Activated CD4-positive, alpha-beta T cell treated with anti-CD3 and anti-CD28 coated beads, Interleukin-2, amount 10 ng/mL, durations not matched to agents 7 days and 5 days (primary cell): ENCODE measurements at regions not wholly inside any gene's neighbourhood (a gene's known extent, or its start where the extent isn't known, plus 50 kb on each side); places are given as distances from the start of the nearest gene placed in this dataset.

Experiments used
- CTCF ChIA-PET: fragments of 350-600 bp; sonication (Branson Sonifier 250); formaldehyde crosslinking; loops from one replicate; lab custom pipeline; 2021; ENCODE audit warnings: antibody characterized with exemption; lab: Charles Lee
- POLR2A ChIA-PET: fragments of 350-600 bp; sonication (Branson Sonifier 250); formaldehyde crosslinking; loops from one replicate; lab custom pipeline; 2021; ENCODE audit warnings: antibody characterized with exemption; lab: Charles Lee
- DNase-seq: peaks from one replicate; pipeline ENCODE4 v3.0.0-alpha.2; 2020
- H3K27ac Mint-ChIP-seq: one replicate; pipeline ENCODE4 v1.8.0; 2021; ENCODE audit warnings: mild to moderate bottlenecking, moderate library complexity, mixed read lengths
- H3K27me3 Mint-ChIP-seq: one replicate; pipeline ENCODE4 v1.8.0; 2021; ENCODE audit warnings: mixed read lengths
- H3K36me3 Mint-ChIP-seq: one replicate; pipeline ENCODE4 v1.8.0; 2021; ENCODE audit warnings: low read depth, mixed read lengths
- H3K4me1 Mint-ChIP-seq: one replicate; pipeline ENCODE4 v1.8.0; 2021; ENCODE audit warnings: mixed read lengths
- H3K4me3 Mint-ChIP-seq: one replicate; pipeline ENCODE4 v1.8.0; 2021; ENCODE audit warnings: mild to moderate bottlenecking, moderate library complexity, mixed read lengths
- H3K9me3 Mint-ChIP-seq: one replicate; pipeline ENCODE4 v1.8.0; 2021; ENCODE audit warnings: mixed read lengths

GRCh38 chr14:53701108-53701875 lies 255.3 kb downstream of the BMP4 start:
- no peaks in the 10 kb centered on the region for H3K9me3 Mint-ChIP-seq
- no peak overlapping the region for H3K27ac Mint-ChIP-seq
- no peaks in the 10 kb centered on the region for H3K36me3 Mint-ChIP-seq
- DNase-seq, result no peak
- no peaks in the 10 kb centered on the region for H3K27me3 Mint-ChIP-seq
- no peaks in the 10 kb centered on the region for H3K4me1 Mint-ChIP-seq
- CTCF ChIA-PET, result no interaction called here
- POLR2A ChIA-PET, result no interaction called here
- no peak overlapping the region for H3K4me3 Mint-ChIP-seq

GRCh38 chr14:53696217-53696965 lies 260.2 kb downstream of the BMP4 start:
- no peaks in the 10 kb centered on the region for H3K4me1 Mint-ChIP-seq
- CTCF ChIA-PET, result no interaction called here
- no peak overlapping the region for H3K27ac Mint-ChIP-seq
- DNase-seq, result no peak
- POLR2A ChIA-PET, result no interaction called here
- no peak overlapping the region for H3K4me3 Mint-ChIP-seq
- no peaks in the 10 kb centered on the region for H3K36me3 Mint-ChIP-seq
- H3K9me3 Mint-ChIP-seq, result no peaks in the 10 kb centered on the region
- H3K27me3 Mint-ChIP-seq, result no peaks in the 10 kb centered on the region

- Mint-ChIP-seq H3K4me3 (no peak overlapping the region), H3K4me1 (no peaks in the 10 kb centered on the region), H3K27ac (no peak overlapping the region), H3K9me3 (no peaks in the 10 kb centered on the region), H3K27me3 (no peaks in the 10 kb centered on the region), H3K36me3 (no peaks in the 10 kb centered on the region)
- CTCF ChIA-PET, result no interaction called here
- POLR2A ChIA-PET, result no interaction called here
- no peak for DNase-seq
These were observed 260.9 kb downstream of the BMP4 start for GRCh38 chr14:53695692-53696214.

- Mint-ChIP-seq H3K9me3 (no peaks in the 10 kb centered on the region), H3K36me3 (no peaks in the 10 kb centered on the region), H3K4me3 (no peak overlapping the region), H3K27me3 (no peaks in the 10 kb centered on the region), H3K4me1 (no peaks in the 10 kb centered on the region), H3K27ac (no peak overlapping the region)
- DNase-seq, result no peak
- POLR2A ChIA-PET, result no interaction called here
- CTCF ChIA-PET, result no interaction called here
These were observed 263.7 kb downstream of the BMP4 start for GRCh38 chr14:53692885-53693284.

GRCh38 chr14:53692451-53692850 lies 264.2 kb downstream of the BMP4 start:
- no peak overlapping the region for H3K27ac Mint-ChIP-seq
- H3K4me1 Mint-ChIP-seq, result no peaks in the 10 kb centered on the region
- H3K4me3 Mint-ChIP-seq, result no peak overlapping the region
- no peak for DNase-seq
- POLR2A ChIA-PET, result no interaction called here
- H3K9me3 Mint-ChIP-seq, result no peaks in the 10 kb centered on the region
- no peaks in the 10 kb centered on the region for H3K36me3 Mint-ChIP-seq
- no peaks in the 10 kb centered on the region for H3K27me3 Mint-ChIP-seq
- CTCF ChIA-PET, result no interaction called here

GRCh38 chr14:53683229-53683628 lies 273.4 kb downstream of the BMP4 start:
- ChIA-PET POLR2A (no interaction called here), CTCF (no interaction called here)
- no peaks in the 10 kb centered on the region for H3K36me3 Mint-ChIP-seq
- H3K4me3 Mint-ChIP-seq, result no peak overlapping the region
- H3K27me3 Mint-ChIP-seq, result no peaks in the 10 kb centered on the region
- H3K27ac Mint-ChIP-seq, result no peak overlapping the region
- H3K4me1 Mint-ChIP-seq, result no peaks in the 10 kb centered on the region
- no peaks in the 10 kb centered on the region for H3K9me3 Mint-ChIP-seq
- DNase-seq, result no peak

- ChIA-PET POLR2A (no interaction called here), CTCF (no interaction called here)
- no peak overlapping the region for H3K4me3 Mint-ChIP-seq
- DNase-seq, result no peak
- no peaks in the 10 kb centered on the region for H3K4me1 Mint-ChIP-seq
- H3K27me3 Mint-ChIP-seq, result no peaks in the 10 kb centered on the region
- no peaks in the 10 kb centered on the region for H3K9me3 Mint-ChIP-seq
- H3K36me3 Mint-ChIP-seq, result no peaks in the 10 kb centered on the region
- H3K27ac Mint-ChIP-seq, result no peak overlapping the region
These were observed 284.1 kb downstream of the BMP4 start for GRCh38 chr14:53672526-53672925.

- Mint-ChIP-seq H3K4me1 (no peaks in the 10 kb centered on the region), H3K27me3 (no peaks in the 10 kb centered on the region), H3K36me3 (no peaks in the 10 kb centered on the region), H3K27ac (no peak overlapping the region), H3K9me3 (no peaks in the 10 kb centered on the region), H3K4me3 (no peak overlapping the region)
- DNase-seq, result no peak
- POLR2A ChIA-PET, result no interaction called here
- CTCF ChIA-PET, result no interaction called here
These were observed 285.9 kb downstream of the BMP4 start for GRCh38 chr14:53670701-53671100.

- DNase-seq, result no peak
- CTCF ChIA-PET, result no interaction called here
- no peaks in the 10 kb centered on the region for H3K36me3 Mint-ChIP-seq
- POLR2A ChIA-PET, result no interaction called here
- no peak overlapping the region for H3K27ac Mint-ChIP-seq
- no peaks in the 10 kb centered on the region for H3K9me3 Mint-ChIP-seq
- no peak overlapping the region for H3K4me3 Mint-ChIP-seq
- H3K4me1 Mint-ChIP-seq, result no peaks in the 10 kb centered on the region
- no peaks in the 10 kb centered on the region for H3K27me3 Mint-ChIP-seq
These were observed 287.7 kb downstream of the BMP4 start for GRCh38 chr14:53668897-53669296.

GRCh38 chr14:53663709-53664108 lies 292.9 kb downstream of the BMP4 start:
- H3K9me3 Mint-ChIP-seq, result no peaks in the 10 kb centered on the region
- CTCF ChIA-PET, result no interaction called here
- H3K36me3 Mint-ChIP-seq, result no peaks in the 10 kb centered on the region
- POLR2A ChIA-PET, result no interaction called here
- H3K27me3 Mint-ChIP-seq, result no peaks in the 10 kb centered on the region
- H3K4me3 Mint-ChIP-seq, result no peak overlapping the region
- no peak overlapping the region for H3K27ac Mint-ChIP-seq
- DNase-seq, result no peak
- no peaks in the 10 kb centered on the region for H3K4me1 Mint-ChIP-seq

- Mint-ChIP-seq H3K27me3 (no peaks in the 10 kb centered on the region), H3K36me3 (no peaks in the 10 kb centered on the region), H3K4me3 (no peak overlapping the region), H3K9me3 (no peaks in the 10 kb centered on the region), H3K4me1 (no peaks in the 10 kb centered on the region), H3K27ac (no peak overlapping the region)
- ChIA-PET CTCF (no interaction called here), POLR2A (no interaction called here)
- no peak for DNase-seq
These were observed 301.4 kb downstream of the BMP4 start for GRCh38 chr14:53655080-53655785.

GRCh38 chr14:53652068-53652467 lies 304.6 kb downstream of the BMP4 start:
- Mint-ChIP-seq H3K36me3 (no peaks in the 10 kb centered on the region), H3K27ac (no peak overlapping the region), H3K4me3 (no peak overlapping the region), H3K27me3 (no peaks in the 10 kb centered on the region), H3K9me3 (no peaks in the 10 kb centered on the region), H3K4me1 (no peaks in the 10 kb centered on the region)
- CTCF ChIA-PET, result no interaction called here
- POLR2A ChIA-PET, result no interaction called here
- no peak for DNase-seq

GRCh38 chr14:53651096-53651740 lies 305.4 kb downstream of the BMP4 start:
- no peaks in the 10 kb centered on the region for H3K4me1 Mint-ChIP-seq
- no peak overlapping the region for H3K4me3 Mint-ChIP-seq
- CTCF ChIA-PET, result no interaction called here
- H3K36me3 Mint-ChIP-seq, result no peaks in the 10 kb centered on the region
- H3K9me3 Mint-ChIP-seq, result no peaks in the 10 kb centered on the region
- no peaks in the 10 kb centered on the region for H3K27me3 Mint-ChIP-seq
- POLR2A ChIA-PET, result no interaction called here
- no peak for DNase-seq
- H3K27ac Mint-ChIP-seq, result no peak overlapping the region
